Inflammatory macrophage (primary cell): ENCODE measurements at regions not wholly inside any gene's neighbourhood (a gene's known extent, or its start where the extent isn't known, plus 50 kb on each side); places are given as distances from the start of the nearest gene placed in this dataset.
A peak's percentile ranks its signal among the peaks of the same experiment; 100 is the strongest.
"Not testable (repeated sequence)": the region's sequence is repeated elsewhere in the genome, so short reads cannot be mapped to it uniquely, and the experiment has no call there.

Experiments
- DNase-seq, 2 donors: peaks; one replicate each; pipeline ENCODE4 v3.0.0-alpha.2; 2020 to 2022

DNA sequence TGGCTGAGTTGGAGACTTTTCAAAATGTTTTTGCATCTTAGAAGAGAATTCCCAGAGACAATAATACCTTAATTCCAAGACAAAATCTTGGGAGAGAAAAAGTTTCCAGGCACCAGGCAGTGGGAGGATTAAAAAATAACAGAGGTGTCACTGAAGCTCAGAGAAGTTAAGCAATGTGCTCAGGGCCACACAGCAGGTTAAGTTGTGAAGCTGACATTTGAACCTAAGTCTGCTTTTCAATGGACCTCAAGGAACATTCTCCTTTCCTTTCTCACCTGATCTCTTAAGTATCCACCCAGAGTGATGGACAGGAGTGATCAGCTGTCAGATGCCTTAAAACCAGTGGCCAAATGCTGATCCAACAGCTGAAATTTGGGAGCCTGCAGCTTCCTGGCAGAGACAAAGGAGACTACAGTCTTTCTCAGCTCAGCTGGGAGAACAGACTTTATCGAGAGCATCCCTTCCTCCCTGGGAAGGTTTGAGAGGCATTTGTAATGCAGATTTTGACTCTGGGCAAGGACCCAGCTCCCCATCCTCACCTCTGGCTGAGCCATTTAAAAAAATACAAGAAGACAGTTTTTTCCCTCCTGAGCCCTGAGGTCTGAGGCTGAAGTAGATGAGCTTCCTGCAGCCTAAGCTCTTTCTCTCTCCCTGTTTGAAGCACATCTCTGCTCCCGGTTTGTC lies 174.9 kb upstream of the RPH3A start:
- no peak for DNase-seq

DNA sequence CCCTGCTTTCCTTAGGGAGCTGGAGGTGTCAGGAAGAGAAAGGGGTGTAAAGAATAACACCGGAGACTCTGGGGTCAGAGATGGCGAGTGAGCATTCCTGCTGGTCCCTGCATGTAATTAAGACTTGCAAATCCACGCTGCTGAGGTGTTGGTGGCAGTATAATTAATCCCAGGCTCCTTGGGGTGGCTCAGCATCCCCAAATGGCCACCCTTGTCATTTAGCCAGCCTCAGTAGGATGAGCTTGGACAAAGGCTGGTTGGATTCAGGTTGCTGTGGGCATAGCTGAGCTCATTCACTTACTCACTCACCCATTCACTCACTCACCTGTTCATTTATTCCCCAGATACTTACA lies 174.4 kb upstream of the RPH3A start:
- DNase-seq, result no peak

DNA sequence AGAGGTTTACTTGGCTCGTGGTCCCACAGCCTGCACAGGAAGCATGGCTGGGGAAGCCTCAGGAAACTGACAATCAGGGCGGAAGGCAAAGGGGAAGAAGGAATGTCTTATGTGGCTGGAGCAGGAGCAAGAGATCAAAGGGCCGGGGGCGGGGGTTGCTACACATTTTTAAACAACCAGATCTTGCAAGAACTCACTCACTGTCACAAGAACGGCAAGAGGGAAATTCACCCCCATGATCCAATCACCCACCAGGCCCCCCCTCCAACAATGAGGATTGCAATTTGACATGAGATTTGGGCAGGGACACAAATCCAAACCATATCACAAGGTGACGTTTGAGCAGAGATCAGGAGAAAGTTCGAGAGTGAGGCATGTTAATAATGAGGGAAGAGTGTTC lies 163.7 kb upstream of the RPH3A start:
- DNase-seq, result peak; percentile 29 to 36

DNA sequence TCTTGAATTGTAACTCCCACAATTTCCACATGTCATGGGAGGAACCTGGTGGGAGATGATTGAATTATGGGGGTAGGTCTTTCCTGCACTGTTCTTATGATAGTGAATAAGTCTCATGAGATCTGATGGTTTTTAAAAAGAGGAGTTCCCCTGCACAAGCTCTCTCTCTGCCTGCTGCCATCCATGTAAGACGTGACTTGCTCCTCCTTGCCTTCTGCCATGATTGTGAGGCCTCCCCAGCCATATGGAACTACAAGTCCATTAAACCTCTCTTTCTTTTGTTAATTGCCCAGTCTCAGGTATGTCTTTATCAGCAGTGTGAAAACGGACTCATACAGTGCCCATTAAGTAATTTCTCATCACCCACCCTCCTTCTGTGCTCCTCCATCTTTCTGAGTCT lies 159.6 kb upstream of the RPH3A start:
- not testable (repeated sequence) for DNase-seq

DNA sequence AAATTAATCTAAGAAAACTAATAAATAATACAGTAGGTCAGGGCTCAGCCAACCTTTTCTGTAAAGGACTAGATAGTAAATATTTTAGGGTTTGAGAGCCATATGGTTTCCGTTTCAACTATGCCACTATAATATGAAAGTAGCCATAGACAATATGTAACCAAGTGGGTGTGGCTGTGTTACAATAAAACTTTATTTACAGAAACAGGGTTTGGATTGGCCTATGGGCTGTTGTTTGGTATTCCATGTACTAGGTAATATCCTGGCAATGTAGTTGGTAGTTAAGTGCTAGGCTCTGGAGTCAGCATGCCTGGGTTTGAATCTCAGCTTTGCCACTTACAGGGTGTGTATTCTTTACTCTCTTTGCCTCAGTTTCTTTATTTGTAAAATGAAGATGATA lies 156.5 kb upstream of the RPH3A start:
- DNase-seq, result no peak

- DNase-seq, result no peak
Measured at GRCh38 chr12:112638420-112638819, 153.1 kb upstream of the RPH3A start.

DNA sequence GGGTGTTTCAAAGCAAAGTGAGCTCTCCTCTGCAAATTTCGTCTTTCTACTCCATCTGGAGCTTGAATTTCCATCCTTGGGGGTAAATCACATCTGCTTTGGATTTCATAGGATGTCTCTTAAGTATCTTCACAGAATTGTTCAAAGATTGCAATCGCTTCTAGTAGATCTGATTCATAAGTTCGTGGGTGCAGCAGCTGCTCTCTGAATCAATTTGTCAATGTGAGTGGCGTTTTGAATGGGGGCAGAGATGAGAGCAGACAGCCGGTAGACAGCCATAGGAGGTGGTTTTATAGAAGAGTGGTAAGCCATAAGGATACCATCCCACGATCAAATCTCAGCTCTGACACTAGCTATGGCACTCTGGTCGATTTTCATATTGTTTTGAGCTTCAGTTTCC lies 146.0 kb upstream of the RPH3A start:
- no peak for DNase-seq

GRCh38 chr12:112656141-112656540 lies 135.4 kb upstream of the RPH3A start:
- no peak for DNase-seq

- no peak for DNase-seq
Measured at GRCh38 chr12:112664569-112664968, 127.0 kb upstream of the RPH3A start.

- no peak for DNase-seq
Measured at GRCh38 chr12:112665958-112666357, 125.6 kb upstream of the RPH3A start.

GRCh38 chr12:112671564-112671963 lies 120.0 kb upstream of the RPH3A start:
- no peak for DNase-seq

- no peak for DNase-seq
Measured at GRCh38 chr12:112674539-112674938, 117.0 kb upstream of the RPH3A start.

- DNase-seq, result no peak
Measured at GRCh38 chr12:112676507-112676906, 115.0 kb upstream of the RPH3A start.

DNA sequence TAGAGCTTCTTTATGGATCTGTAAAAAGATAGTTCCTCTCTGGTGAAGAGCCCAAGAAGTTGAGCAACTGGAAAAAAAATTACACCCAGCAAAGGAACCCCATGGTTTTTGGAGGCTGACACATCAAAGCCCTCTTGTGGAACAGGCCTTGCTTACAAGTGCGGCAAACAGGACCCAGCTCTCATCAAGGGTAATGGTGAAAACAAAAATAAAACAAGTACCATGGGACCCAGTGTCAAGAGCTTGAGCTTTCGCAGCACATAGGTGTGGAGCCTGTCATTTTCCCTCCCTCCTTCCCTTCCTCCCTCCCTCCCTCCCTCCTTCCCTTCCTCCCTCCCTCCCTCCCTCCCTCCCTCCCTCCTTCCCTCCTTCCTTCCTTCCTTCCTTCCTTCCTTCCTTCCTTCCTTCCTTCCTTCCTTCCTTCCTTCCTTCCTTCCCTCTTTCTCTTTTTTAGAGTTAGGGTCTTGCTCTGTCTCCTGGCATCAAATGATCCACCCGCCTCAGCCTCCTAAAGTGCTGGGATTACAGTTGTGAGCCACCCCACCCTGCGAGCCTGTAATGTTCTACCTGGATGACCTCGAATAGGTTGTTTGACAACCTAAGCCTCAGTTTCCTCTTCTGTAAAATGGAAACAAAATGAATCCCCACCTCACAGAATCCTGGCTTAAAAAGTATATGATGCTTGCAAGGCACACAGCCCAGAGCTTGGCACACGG lies 114.3 kb upstream of the RPH3A start:
- DNase-seq, result peak in 1 of 2 donors; percentile 4

GRCh38 chr12:112680993-112681392 lies 110.6 kb upstream of the RPH3A start:
- no peak for DNase-seq

DNA sequence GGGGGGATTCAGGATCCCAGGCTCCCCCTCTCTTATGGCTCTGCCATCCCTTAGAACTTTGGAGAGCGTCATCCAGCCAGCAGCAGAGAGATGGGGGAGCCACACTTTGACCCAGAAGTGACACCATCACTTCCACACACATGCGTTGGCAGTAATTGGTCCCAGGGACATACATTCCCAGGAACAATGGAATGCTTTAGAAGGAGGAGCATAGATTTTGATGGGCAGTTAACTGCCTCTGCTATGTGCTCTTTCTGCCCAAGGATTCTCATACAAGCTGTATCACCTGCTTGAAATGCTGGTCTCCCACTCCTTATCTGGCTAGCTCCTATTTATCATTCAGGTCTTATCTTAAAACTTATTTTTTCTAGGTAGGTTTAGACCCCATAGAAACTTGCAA lies 109.0 kb upstream of the RPH3A start:
- no peak for DNase-seq

DNA sequence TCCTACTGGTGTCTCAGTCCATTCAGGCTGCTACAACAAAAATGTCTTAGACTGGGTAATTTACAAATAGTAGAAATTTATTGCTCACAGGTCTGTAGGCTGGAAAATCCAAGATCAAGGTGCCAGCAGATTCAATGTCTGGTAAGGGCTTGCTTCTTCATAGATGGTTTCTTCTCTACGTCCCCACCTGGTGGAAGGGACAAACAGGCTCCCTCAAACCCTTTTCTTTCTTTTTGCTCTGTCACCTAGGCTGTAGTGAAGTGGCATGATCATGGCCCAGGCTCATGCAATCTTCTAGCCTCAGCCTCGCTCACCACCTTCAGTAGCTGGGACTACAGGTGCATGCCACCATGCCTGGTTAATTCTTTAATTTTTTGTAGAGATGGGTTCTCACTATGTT lies 106.8 kb upstream of the RPH3A start:
- DNase-seq, result no peak

DNA sequence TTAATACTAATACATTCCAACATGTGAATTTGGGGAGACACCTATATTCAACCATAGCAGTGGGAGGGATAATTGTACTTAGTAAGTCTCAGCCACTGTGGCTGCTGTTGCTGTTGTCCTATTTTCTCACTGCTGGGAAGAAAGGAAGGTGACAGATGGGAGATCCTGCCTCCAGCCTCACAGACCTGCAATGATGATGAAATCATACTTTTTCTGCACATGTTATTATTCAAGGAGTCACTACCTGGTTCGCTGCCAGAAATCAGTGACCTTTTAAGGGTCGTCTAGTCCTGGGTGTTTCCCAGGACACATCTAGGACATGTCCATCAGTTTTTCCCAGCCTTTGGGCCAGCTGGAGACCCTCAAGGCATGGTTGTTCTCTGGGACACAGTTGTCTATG lies 106.2 kb upstream of the RPH3A start:
- DNase-seq, result no peak

DNA sequence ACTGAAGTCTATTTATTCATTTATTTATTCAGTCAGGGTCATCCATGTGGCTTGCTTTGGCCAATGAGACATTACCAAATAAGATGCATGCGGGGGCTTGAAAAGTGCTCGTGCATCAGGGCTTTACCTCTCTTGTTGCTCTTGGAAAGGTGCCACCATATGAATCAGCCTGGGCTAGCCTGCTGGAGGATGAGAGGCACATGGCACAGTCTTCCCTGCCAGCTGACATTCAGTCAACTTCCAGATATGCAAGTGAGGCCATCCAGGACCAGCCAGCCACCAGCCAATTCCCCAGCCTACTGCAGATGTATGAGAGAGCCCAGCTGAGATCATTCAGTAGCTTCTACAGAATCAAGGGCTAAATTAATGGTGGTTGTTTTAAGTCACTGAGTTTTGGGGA lies 105.2 kb upstream of the RPH3A start:
- no peak for DNase-seq

DNA sequence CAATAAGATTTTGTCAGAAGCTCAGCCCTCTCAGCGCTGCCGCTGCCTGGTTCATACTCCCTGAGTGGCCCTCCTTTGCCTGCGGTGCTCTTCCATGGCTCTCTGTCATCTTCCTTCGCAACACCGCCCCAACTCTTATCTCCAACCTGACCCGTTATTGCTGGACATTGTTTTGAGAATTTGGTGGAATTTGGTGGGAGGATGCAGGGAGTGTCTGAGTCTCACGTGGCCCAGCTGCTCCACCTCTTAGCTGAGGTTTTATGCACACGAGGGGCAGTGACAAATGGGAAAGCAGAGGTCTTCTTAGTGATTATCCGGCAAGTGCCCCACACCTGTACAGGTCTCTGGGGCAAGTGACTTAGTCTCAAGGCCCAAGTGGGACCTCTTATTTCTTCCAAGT lies 97.5 kb upstream of the RPH3A start:
- no peak for DNase-seq

GRCh38 chr12:112697441-112697840 lies 94.1 kb upstream of the RPH3A start:
- not testable (repeated sequence) for DNase-seq

- no peak for DNase-seq
Measured at GRCh38 chr12:112705037-112705632, 86.4 kb upstream of the RPH3A start.

- DNase-seq, result no peak
Measured at GRCh38 chr12:112710414-112710813, 81.1 kb upstream of the RPH3A start.

DNA sequence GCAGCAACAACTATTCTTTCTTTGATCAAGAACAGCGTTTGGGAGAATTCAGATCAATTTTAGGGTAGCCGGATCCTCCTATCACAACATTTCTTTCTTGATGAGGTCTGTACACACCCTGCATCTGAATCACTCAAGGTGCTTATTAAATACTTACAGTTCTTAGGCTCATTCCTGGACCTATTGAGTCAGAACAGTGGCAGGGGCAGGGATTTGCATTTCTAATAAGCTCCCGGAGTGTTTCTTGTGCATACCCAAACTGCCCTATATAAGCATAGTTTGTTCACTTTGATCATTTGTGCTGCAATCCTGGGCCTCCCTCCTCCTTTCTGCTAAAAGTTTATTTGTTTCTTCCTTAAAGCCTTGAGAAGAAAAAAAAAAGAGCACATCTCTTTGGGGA lies 80.5 kb upstream of the RPH3A start:
- DNase-seq, result no peak
